ENCODE measurements at regions not wholly inside any gene's neighbourhood (a gene's known extent, or its start where the extent isn't known, plus 50 kb on each side); places are given as distances from the start of the nearest gene placed in this dataset.

DNA sequence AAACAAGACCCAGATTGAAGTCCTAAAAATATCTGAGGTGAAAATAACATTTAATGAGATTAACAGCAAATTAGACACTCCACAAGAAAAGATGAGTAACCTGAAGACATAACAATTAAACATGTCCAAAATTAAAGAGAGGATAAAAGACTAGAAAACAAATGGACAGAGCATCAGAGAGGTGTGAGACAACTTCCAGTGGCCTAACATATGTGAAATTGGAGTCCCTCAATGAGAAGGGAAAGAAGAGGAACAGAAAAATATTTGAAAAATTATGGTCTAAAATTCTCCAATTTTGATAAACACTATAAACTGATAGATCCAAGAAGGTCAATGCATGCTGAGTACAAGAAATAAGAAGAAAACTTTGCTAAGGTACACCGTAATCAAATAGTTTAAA, 151.9 kb downstream of the KITLG start:
- no peak for TF ChIP-seq ZNF16 (tag by site-specific recombination; IDR thresholded peaks at IDR 0.05; ENCODE audit: low read depth)
- no peak for TF ChIP-seq CTCF (tag by site-specific recombination; IDR thresholded peaks at IDR 0.05)
- TF ChIP-seq ZSCAN18 (tag by site-specific recombination; IDR thresholded peaks at IDR 0.05), result no peak
